Tibial nerve (tissue), 4 donors: ENCODE measurements at regions not wholly inside any gene's neighbourhood (a gene's known extent, or its start where the extent isn't known, plus 50 kb on each side); places are given as distances from the start of the nearest gene placed in this dataset.

Source experiments
- DNase-seq, 2 donors: peaks; one replicate each; pipeline ENCODE4 v3.0.0-alpha.2; 2019; ENCODE audit warnings: low spot score in 2 of 2
- H3K27ac ChIP-seq, 4 donors: fragments of 200-600 bp; sonication (generic) in 3 of 4; one replicate each; pipeline ENCODE4 v1.5.1; 2017 to 2019; ENCODE audit warnings: mild to moderate bottlenecking in 1 of 4
- H3K27me3 ChIP-seq, 2 donors: fragments of 200-600 bp; sonication (generic) in 1 of 2; one replicate each; pipeline versions ENCODE4 v1.5.1 to v1.6.0; 2017 to 2019
- H3K36me3 ChIP-seq, 3 donors: fragments of 200-600 bp; sonication (generic); one replicate each; pipeline ENCODE4 v1.5.1; 2018 to 2019
- H3K4me1 ChIP-seq, 4 donors: fragments of 200-600 bp; sonication (generic) in 3 of 4; one replicate each; pipeline ENCODE4 v1.5.1; 2017 to 2019
- H3K4me3 ChIP-seq, 4 donors: fragments of 200-600 bp; sonication (generic) in 3 of 4; one replicate each; pipeline ENCODE4 v1.5.1; 2017 to 2019; ENCODE audit warnings: mild to moderate bottlenecking in 1 of 4, moderate library complexity in 1 of 4
- H3K9me3 ChIP-seq, 4 donors: fragments of 200-600 bp; sonication (generic) in 3 of 4; one replicate each; pipeline ENCODE4 v1.5.1; 2017 to 2019
- CTCF ChIP-seq, 5 experiments: fragments of 200-600 bp in 3 of 5; fragments of 450-650 bp in 2 of 5; sonication (generic) in 3 of 5; IDR thresholded peaks; one replicate each; pipeline ENCODE4 v1.5.1; 2016 to 2019; ENCODE audit warnings: antibody characterized with exemption in 5 of 5, mild to moderate bottlenecking in 3 of 5, moderate library complexity in 2 of 5
- EP300 ChIP-seq, 2 donors: sonication (generic); formaldehyde crosslinking; IDR thresholded peaks; one replicate each; pipeline ENCODE4 v1.6.1; 2017; ENCODE audit warnings: antibody characterized with exemption in 2 of 2, mild to moderate bottlenecking in 1 of 2
- POLR2A ChIP-seq, 2 donors: fragments of 450-650 bp; IDR thresholded peaks; one replicate each; pipeline ENCODE4 v1.6.1; 2017; ENCODE audit warnings: antibody characterized with exemption in 2 of 2, mild to moderate bottlenecking in 2 of 2, moderate library complexity in 2 of 2
- WGBS, 2 donors: methylation state at CpG; one replicate each; pipeline ENCODE4 v1.1.5; 2018; 5-methylcytosine and 5-hydroxymethylcytosine counted together

GRCh38 chr4:154009788-154010187, 220.9 kb upstream of the SFRP2 start:
- 51 to 70% methylated on average over 6 of the region's 6 CpGs for WGBS, 2 donors
- H3K27ac ChIP-seq, result peak overlapping the region; percentile 20 to 70 (median 36)
- no peaks in the 10 kb centered on the region for H3K27me3 ChIP-seq

GRCh38 chr4:154009191-154009590, 220.3 kb upstream of the SFRP2 start:
- no peaks in the 10 kb centered on the region for H3K27me3 ChIP-seq
- H3K27ac ChIP-seq, result peak overlapping the region in 1 of 4 donors; percentile 70
- 74 to 86% methylated on average over 2 of the region's 2 CpGs for WGBS, 2 donors
- no peak for TF ChIP-seq EP300 (IDR thresholded peaks at IDR 0.05)
- no peak for TF ChIP-seq CTCF (IDR thresholded peaks at IDR 0.05)
- TF ChIP-seq POLR2A (IDR thresholded peaks at IDR 0.05), result no peak
- no peak for DNase-seq
- no peaks in the 10 kb centered on the region for H3K9me3 ChIP-seq
- no peaks in the 10 kb centered on the region for H3K36me3 ChIP-seq
- H3K4me3 ChIP-seq, result no peak overlapping the region
- peaks cover 0 to 11% (median 1%) of the 10 kb centered on the region in 4 donors for H3K4me1 ChIP-seq

More at GRCh38 chr4:154009788-154010187, 220.9 kb upstream of the SFRP2 start:
- H3K4me3 ChIP-seq, result no peak overlapping the region
- DNase-seq, result no peak
- H3K4me1 ChIP-seq, result peaks cover 0 to 13% (median 0%) of the 10 kb centered on the region in 4 donors
- no peaks in the 10 kb centered on the region for H3K9me3 ChIP-seq
- H3K36me3 ChIP-seq, result no peaks in the 10 kb centered on the region
- TF ChIP-seq EP300 (IDR thresholded peaks at IDR 0.05), result no peak
- no peak for TF ChIP-seq POLR2A (IDR thresholded peaks at IDR 0.05)
- no peak for TF ChIP-seq CTCF (IDR thresholded peaks at IDR 0.05)

- Histone ChIP-seq H3K9me3 (no peaks in the 10 kb centered on the region), H3K4me1 (peaks cover 0 to 18% (median 1%) of the 10 kb centered on the region in 4 donors), H3K27ac (peak overlapping the region; percentile 49 to 86 (median 69)), H3K4me3 (no peak overlapping the region), H3K36me3 (no peaks in the 10 kb centered on the region), H3K27me3 (no peaks in the 10 kb centered on the region)
- TF ChIP-seq EP300 (IDR thresholded peaks at IDR 0.05) (no peak), POLR2A (IDR thresholded peaks at IDR 0.05) (no peak), CTCF (IDR thresholded peaks at IDR 0.05) (no peak)
- 67 to 69% methylated on average over 5 of the region's 5 CpGs for WGBS, 2 donors
- no peak for DNase-seq
These were observed 216.3 kb upstream of the SFRP2 start for GRCh38 chr4:154005171-154005520.

GRCh38 chr4:154004507-154005170, 215.8 kb upstream of the SFRP2 start:
- TF ChIP-seq CTCF (IDR thresholded peaks at IDR 0.05) (no peak), EP300 (IDR thresholded peaks at IDR 0.05) (peak; percentile 63 to 96)
- H3K4me3 ChIP-seq, result no peak overlapping the region
- peaks cover 0 to 18% (median 1%) of the 10 kb centered on the region in 4 donors for H3K4me1 ChIP-seq
- WGBS, 2 donors, result 44 to 59% methylated on average over 7 of the region's 7 CpGs
- H3K9me3 ChIP-seq, result no peaks in the 10 kb centered on the region
- peak overlapping the region; percentile 49 to 86 (median 74) for H3K27ac ChIP-seq
- DNase-seq, result peak in 1 of 2 donors; percentile 78
- H3K27me3 ChIP-seq, result no peaks in the 10 kb centered on the region
- H3K36me3 ChIP-seq, result no peaks in the 10 kb centered on the region

GRCh38 chr4:154004016-154004415, 215.1 kb upstream of the SFRP2 start:
- H3K4me1 ChIP-seq, result peaks cover 0 to 18% (median 1%) of the 10 kb centered on the region in 4 donors
- H3K27ac ChIP-seq, result peak overlapping the region; percentile 2 to 86 (median 74)
- no peaks in the 10 kb centered on the region for H3K36me3 ChIP-seq
- H3K27me3 ChIP-seq, result no peaks in the 10 kb centered on the region
- TF ChIP-seq POLR2A (IDR thresholded peaks at IDR 0.05), result no peak
- TF ChIP-seq EP300 (IDR thresholded peaks at IDR 0.05), result no peak
- TF ChIP-seq CTCF (IDR thresholded peaks at IDR 0.05), result no peak
- DNase-seq, result no peak
- no peaks in the 10 kb centered on the region for H3K9me3 ChIP-seq
- WGBS, 2 donors, result 74 to 83% methylated on average over 5 of the region's 5 CpGs
- no peak overlapping the region for H3K4me3 ChIP-seq
